ENCODE measurements at regions not wholly inside any gene's neighbourhood (a gene's known extent, or its start where the extent isn't known, plus 50 kb on each side); places are given as distances from the start of the nearest gene placed in this dataset.

DNA sequence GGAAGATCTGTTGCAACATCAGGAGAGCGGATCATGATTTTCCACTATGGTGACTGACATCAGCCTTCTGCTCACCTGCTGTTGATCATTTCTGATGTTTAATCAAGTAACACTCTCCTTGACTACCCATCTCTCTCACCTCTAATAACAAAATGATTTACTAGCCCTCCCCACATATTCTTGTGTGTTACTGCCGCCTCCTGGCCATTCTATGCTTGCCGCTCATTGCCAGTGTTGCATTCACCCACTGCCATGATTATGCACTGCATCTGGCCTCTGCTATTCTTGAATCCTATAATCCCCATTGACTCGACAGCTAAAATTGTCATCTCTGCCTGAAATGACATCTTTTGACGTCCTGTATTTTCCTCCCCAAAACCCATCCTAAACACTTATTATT, 113.8 kb downstream of the RERGL start:
- no peak for TF ChIP-seq POLR2A (IDR thresholded peaks at IDR 0.05)
- TF ChIP-seq, protein P1, sequence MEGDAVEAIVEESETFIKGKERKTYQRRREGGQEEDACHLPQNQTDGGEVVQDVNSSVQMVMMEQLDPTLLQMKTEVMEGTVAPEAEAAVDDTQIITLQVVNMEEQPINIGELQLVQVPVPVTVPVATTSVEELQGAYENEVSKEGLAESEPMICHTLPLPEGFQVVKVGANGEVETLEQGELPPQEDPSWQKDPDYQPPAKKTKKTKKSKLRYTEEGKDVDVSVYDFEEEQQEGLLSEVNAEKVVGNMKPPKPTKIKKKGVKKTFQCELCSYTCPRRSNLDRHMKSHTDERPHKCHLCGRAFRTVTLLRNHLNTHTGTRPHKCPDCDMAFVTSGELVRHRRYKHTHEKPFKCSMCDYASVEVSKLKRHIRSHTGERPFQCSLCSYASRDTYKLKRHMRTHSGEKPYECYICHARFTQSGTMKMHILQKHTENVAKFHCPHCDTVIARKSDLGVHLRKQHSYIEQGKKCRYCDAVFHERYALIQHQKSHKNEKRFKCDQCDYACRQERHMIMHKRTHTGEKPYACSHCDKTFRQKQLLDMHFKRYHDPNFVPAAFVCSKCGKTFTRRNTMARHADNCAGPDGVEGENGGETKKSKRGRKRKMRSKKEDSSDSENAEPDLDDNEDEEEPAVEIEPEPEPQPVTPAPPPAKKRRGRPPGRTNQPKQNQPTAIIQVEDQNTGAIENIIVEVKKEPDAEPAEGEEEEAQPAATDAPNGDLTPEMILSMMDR (IDR thresholded peaks at IDR 0.05): no peak
